ENCODE measurements at regions not wholly inside any gene's neighbourhood (a gene's known extent, or its start where the extent isn't known, plus 50 kb on each side); places are given as distances from the start of the nearest gene placed in this dataset.

GRCh38 chr7:148950806-148951205 lies 66.7 kb upstream of the EZH2 start:
- H3K9ac ChIP-seq (ENCODE audit: low read length), result no peak overlapping the region
- no peak for ATAC-seq
- no peaks in the 10 kb centered on the region for H3K36me3 ChIP-seq (ENCODE audit: low read depth, low read length)
- no peak for DNase-seq
- H3K4me2 ChIP-seq (ENCODE audit: low read length), result no peak overlapping the region
- no peaks in the 10 kb centered on the region for H3K9me3 ChIP-seq (ENCODE audit: low read length)
- intact Hi-C loops (cut with micrococcal nuclease), result no loop called here
- no peak overlapping the region for H2AFZ ChIP-seq (ENCODE audit: low read length)
- no peaks in the 10 kb centered on the region for H3K4me1 ChIP-seq (ENCODE audit: insufficient read depth, low read length)
- H4K20me1 ChIP-seq (ENCODE audit: low read length), result no peaks in the 10 kb centered on the region
- H3F3A ChIP-seq (ENCODE audit: low read length, unreplicated experiment), result no peaks in the 10 kb centered on the region
- H3K79me2 ChIP-seq (ENCODE audit: low read length), result no peaks in the 10 kb centered on the region
- CTCF ChIA-PET, result no interaction called here
- H3K4me3 ChIP-seq (ENCODE audit: low read length), result no peak overlapping the region
- POLR2A ChIA-PET (ENCODE audit: unreplicated experiment), result no interaction called here
- H3K9me2 ChIP-seq (replicated peaks; ENCODE audit: low read length), result no peaks in the 10 kb centered on the region
- BruUV-seq (replicated peaks), result no TSS peak
- TF ChIP-seq CTCF (conservative IDR thresholded peaks at IDR 0.05; ENCODE audit: low read depth, low read length) (no peak), EZH2phosphoT487 (IDR thresholded peaks at IDR 0.05; ENCODE audit: borderline replicate concordance, low read length) (no peak), EZH2 (IDR thresholded peaks at IDR 0.05; ENCODE audit: low read length, unreplicated experiment) (no peak)
- H3K27ac ChIP-seq (ENCODE audit: low read length), result no peak overlapping the region
- no peaks in the 10 kb centered on the region for H3K27me3 ChIP-seq (ENCODE audit: low read length)

- Histone ChIP-seq H3K4me1 (ENCODE audit: insufficient read depth, low read length) (peaks cover 6% of the 10 kb centered on the region; the same call in 1 of the 2 replicates), H3K9me2 (replicated peaks; ENCODE audit: low read length) (no peaks in the 10 kb centered on the region), H3K79me2 (ENCODE audit: low read length) (no peaks in the 10 kb centered on the region), H4K20me1 (ENCODE audit: low read length) (no peaks in the 10 kb centered on the region), H3K27ac (ENCODE audit: low read length) (no peak overlapping the region), H2AFZ (ENCODE audit: low read length) (peak overlapping the region; percentile 41), H3K4me3 (ENCODE audit: low read length) (no peak overlapping the region), H3F3A (ENCODE audit: low read length, unreplicated experiment) (no peaks in the 10 kb centered on the region), H3K27me3 (ENCODE audit: low read length) (no peaks in the 10 kb centered on the region), H3K36me3 (ENCODE audit: low read depth, low read length) (no peaks in the 10 kb centered on the region), H3K4me2 (ENCODE audit: low read length) (peak overlapping the region; percentile 35), H3K9me3 (ENCODE audit: low read length) (no peaks in the 10 kb centered on the region), H3K9ac (ENCODE audit: low read length) (no peak overlapping the region)
- CTCF ChIA-PET, result no interaction called here
- POLR2A ChIA-PET (ENCODE audit: unreplicated experiment), result interaction anchor here (0.6 kb wide), 1 partner anchor 8 kb away, joined by 3 read pairs; no protein-coding TSS in a partner anchor
- ATAC-seq (peak; percentile 34), DNase-seq (peak; percentile 54)
- intact Hi-C loops (cut with micrococcal nuclease), result loop anchor here (5.0 kb wide), 1 partner anchor 243 kb away; no protein-coding TSS in a partner anchor
- TF ChIP-seq EZH2phosphoT487 (IDR thresholded peaks at IDR 0.05; ENCODE audit: borderline replicate concordance, low read length) (no peak), CTCF (conservative IDR thresholded peaks at IDR 0.05; ENCODE audit: low read depth, low read length) (no peak), EZH2 (IDR thresholded peaks at IDR 0.05; ENCODE audit: low read length, unreplicated experiment) (no peak)
- no TSS peak for BruUV-seq (replicated peaks)
Measured at GRCh38 chr7:148944935-148945934, 61.1 kb upstream of the EZH2 start.
